ENCODE measurements at regions not wholly inside any gene's neighbourhood (a gene's known extent, or its start where the extent isn't known, plus 50 kb on each side); places are given as distances from the start of the nearest gene placed in this dataset.
A peak's percentile ranks its signal among the peaks of the same experiment; 100 is the strongest.
"Not testable (repeated sequence)": the region's sequence is repeated elsewhere in the genome, so short reads cannot be mapped to it uniquely, and the experiment has no call there.

- Histone ChIP-seq H3K4me3 (no peak overlapping the region), H3K9me3 (no peaks in the 10 kb centered on the region), H3K36me3 (no peaks in the 10 kb centered on the region), H3K27ac (no peak overlapping the region), H3K27me3 (no peaks in the 10 kb centered on the region), H3K4me1 (no peaks in the 10 kb centered on the region)
- TF ChIP-seq POLR2A (IDR thresholded peaks at IDR 0.05), result no peak
- no peak for TF ChIP-seq POLR2AphosphoS5 (IDR thresholded peaks at IDR 0.05)
- no peak for TF ChIP-seq EP300 (IDR thresholded peaks at IDR 0.05)
- no peak for TF ChIP-seq CTCF (IDR thresholded peaks at IDR 0.05)
- WGBS, 2 donors (ENCODE audit: low coverage in 1 of 2), result 81 to 82% methylated on average over 3 of the region's 3 CpGs
- no peak for ATAC-seq
Measured at GRCh38 chr10:25869609-25870008, 64.4 kb upstream of the MYO3A start.

- H3K27ac ChIP-seq, H3K27me3 ChIP-seq, H3K4me1 ChIP-seq, H3K4me3 ChIP-seq, H3K36me3 ChIP-seq, H3K9me3 ChIP-seq, ATAC-seq: not testable (repeated sequence)
- WGBS, 2 donors (ENCODE audit: low coverage in 1 of 2), result 49% methylated on average over 2 of the region's 2 CpGs; no CpG with 5 or more reads in 1 of the 2 donors
Measured at GRCh38 chr10:25874402-25874801, 59.6 kb upstream of the MYO3A start.

- 0 to 4% methylated on average over 2 to 7 of the region's 7 CpGs for WGBS, 2 donors (ENCODE audit: low coverage in 1 of 2)
- no peak for ATAC-seq
- peak in 3 of 4 experiments; percentile 43 to 77 (median 59) for TF ChIP-seq CTCF (IDR thresholded peaks at IDR 0.05)
- no peak for TF ChIP-seq EP300 (IDR thresholded peaks at IDR 0.05)
Measured at GRCh38 chr10:25875556-25876165, 58.4 kb upstream of the MYO3A start.

GRCh38 chr10:25877296-25877695 lies 56.7 kb upstream of the MYO3A start:
- no peaks in the 10 kb centered on the region for H3K9me3 ChIP-seq
- no peak overlapping the region for H3K4me3 ChIP-seq
- no peak for TF ChIP-seq EP300 (IDR thresholded peaks at IDR 0.05)
- TF ChIP-seq POLR2A (IDR thresholded peaks at IDR 0.05), result no peak
- no peak for TF ChIP-seq CTCF (IDR thresholded peaks at IDR 0.05)
- H3K27ac ChIP-seq, result no peak overlapping the region
- no peaks in the 10 kb centered on the region for H3K36me3 ChIP-seq
- ATAC-seq, result no peak
- H3K27me3 ChIP-seq, result no peaks in the 10 kb centered on the region
- no peaks in the 10 kb centered on the region for H3K4me1 ChIP-seq

More at GRCh38 chr10:25875556-25876165, 58.4 kb upstream of the MYO3A start:
- no peak overlapping the region for H3K4me3 ChIP-seq
- H3K9me3 ChIP-seq, result no peaks in the 10 kb centered on the region
- no peaks in the 10 kb centered on the region for H3K4me1 ChIP-seq
- H3K27me3 ChIP-seq, result no peaks in the 10 kb centered on the region
- H3K27ac ChIP-seq, result no peak overlapping the region
- no peaks in the 10 kb centered on the region for H3K36me3 ChIP-seq

Small RNA genes lying in the stretch of these regions (small RNA-seq; reads per million reads assigned to genes)
- gene RNA5SP306 (0.18 to 2.2 (median 0.99) reads per million in 4 donors), gene RNU6-632P (0 reads per million in 4 donors)
